OCI-LY7 (cell line): ENCODE measurements at regions not wholly inside any gene's neighbourhood (a gene's known extent, or its start where the extent isn't known, plus 50 kb on each side); places are given as distances from the start of the nearest gene placed in this dataset.
A peak's percentile ranks its signal among the peaks of the same experiment; 100 is the strongest.

Source experiments
- BruUV-seq: library from RNA; stranded (reverse); fragments of 400-500 nt; replicated peaks from 2 replicates; lab custom pipeline; 2021; lab: Mats Ljungman, UMichigan
- CTCF ChIA-PET: fragments of 300-600 bp; sonication (Branson Sonifier 250); formaldehyde crosslinking; loops from one replicate; lab custom pipeline; 2022; ENCODE audit warnings: antibody characterized with exemption; ENCODE audit not compliant: unreplicated experiment; lab: Charles Lee
- POLR2A ChIA-PET: fragments of 300-600 bp; sonication (Branson Sonifier 250); formaldehyde crosslinking; loops from one replicate; lab custom pipeline; 2022; ENCODE audit warnings: antibody characterized with exemption; lab: Charles Lee
- DNase-seq: peaks from one replicate; pipeline ENCODE4 v3.0.0-alpha.2; 2015; ENCODE audit warnings: low spot score
- H2AFZ ChIP-seq: fragments of 200-600 bp; sonication (generic), shearing (Covaris generic); 2 replicates; pipeline ENCODE4 v1.6.1; 2014; ENCODE audit warnings: mild to moderate bottlenecking, antibody characterized with exemption, low read length, moderate library complexity
- H3K27ac ChIP-seq: fragments of 200-600 bp; sonication (generic); 2 replicates; pipeline ENCODE4 v1.5.1; 2014; ENCODE audit warnings: mixed run types, low read depth, mild to moderate bottlenecking, moderate library complexity, low read length, inconsistent platforms; ENCODE audit not compliant: poor library complexity, severe bottlenecking
- H3K36me3 ChIP-seq: fragments of 200-600 bp; sonication (generic); 2 replicates; pipeline ENCODE4 v1.6.1; 2014; ENCODE audit warnings: mild to moderate bottlenecking, antibody characterized with exemption, low read length, moderate library complexity, mixed read lengths; ENCODE audit not compliant: insufficient read depth
- H3K4me1 ChIP-seq: fragments of 200-600 bp; sonication (generic); 2 replicates; pipeline ENCODE4 v1.5.1; 2014; ENCODE audit warnings: mild to moderate bottlenecking, low read length; ENCODE audit not compliant: insufficient read depth, poor library complexity, severe bottlenecking
- H3K4me2 ChIP-seq: fragments of 200-600 bp; sonication (generic); 2 replicates; pipeline ENCODE4 v1.6.1; 2014; ENCODE audit warnings: mild to moderate bottlenecking, low read length
- H3K4me3 ChIP-seq: fragments of 200-600 bp; sonication (generic); 2 replicates; pipeline ENCODE4 v1.5.1; 2014; ENCODE audit warnings: mild to moderate bottlenecking, low read depth, low read length; ENCODE audit not compliant: poor library complexity, severe bottlenecking
- H3K79me2 ChIP-seq: fragments of 200-600 bp; sonication (generic); 2 replicates; pipeline ENCODE4 v1.6.1; 2016; ENCODE audit warnings: low read depth, mild to moderate bottlenecking, low read length, moderate library complexity, mixed read lengths; ENCODE audit not compliant: insufficient read depth
- H3K9me2 ChIP-seq: fragments of 200-600 bp; sonication (generic); 2 replicates; pipeline ENCODE4 v1.6.1; 2016; ENCODE audit warnings: mild to moderate bottlenecking, low read length, mixed read lengths; ENCODE audit not compliant: insufficient read depth
- H3K9me3 ChIP-seq: fragments of 200-600 bp; sonication (generic); 2 replicates; pipeline ENCODE4 v1.6.1; 2014; ENCODE audit warnings: mild to moderate bottlenecking, mixed run types, low read length, mixed read lengths
- H4K20me1 ChIP-seq: fragments of 200-600 bp; sonication (generic); 2 replicates; pipeline ENCODE4 v1.6.1; 2014; ENCODE audit warnings: mild to moderate bottlenecking, antibody characterized with exemption, low read length, moderate library complexity, mixed read lengths; ENCODE audit not compliant: insufficient read depth
- CTCF ChIP-seq: fragments of 200-600 bp; sonication (generic); conservative IDR thresholded peaks from 2 replicates; pipeline ENCODE4 v1.5.1; 2014; ENCODE audit warnings: mild to moderate bottlenecking, antibody characterized with exemption, low read length, moderate library complexity, mixed read lengths
- EZH2phosphoT487 ChIP-seq: fragments of 200-600 bp; sonication (generic); IDR thresholded peaks from 2 replicates; pipeline ENCODE4 v1.6.1; 2018; ENCODE audit warnings: low read depth, borderline replicate concordance, mild to moderate bottlenecking, mixed run types, antibody characterized with exemption, low read length, moderate library complexity, mixed read lengths
- intact Hi-C: fragments of 100-400 bp; cut with micrococcal nuclease; formaldehyde crosslinking; loops from one replicate; pipeline ENCODE4 v1.10.0; 2022; ENCODE audit not compliant: unreplicated experiment

GRCh38 chr10:77712207-77712606, 74.6 kb upstream of the KCNMA1 start:
- no TSS peak for BruUV-seq
- no peaks in the 10 kb centered on the region for H3K79me2 ChIP-seq
- H3K27ac ChIP-seq, result no peak overlapping the region
- H3K9me3 ChIP-seq, result no peaks in the 10 kb centered on the region
- ChIA-PET POLR2A (interaction anchor here (0.6 kb wide), 1 partner anchor 585 kb away, joined by 3 read pairs; no protein-coding TSS in a partner anchor), CTCF (no interaction called here)
- no peaks in the 10 kb centered on the region for H3K9me2 ChIP-seq
- no peak overlapping the region for H3K4me3 ChIP-seq
- intact Hi-C loops, result no loop called here
- no peak overlapping the region for H2AFZ ChIP-seq
- DNase-seq, result no peak
- H3K36me3 ChIP-seq, result no peaks in the 10 kb centered on the region
- no peak overlapping the region for H3K4me2 ChIP-seq
- H4K20me1 ChIP-seq, result no peaks in the 10 kb centered on the region
- H3K4me1 ChIP-seq, result no peaks in the 10 kb centered on the region
- TF ChIP-seq CTCF, result no peak
- no peak for TF ChIP-seq EZH2phosphoT487

- H3K27ac ChIP-seq, result no peak overlapping the region
- POLR2A ChIA-PET, result no interaction called here
- H3K4me3 ChIP-seq, result no peak overlapping the region
- H3K4me1 ChIP-seq, result no peaks in the 10 kb centered on the region
- no peak for DNase-seq
- no peaks in the 10 kb centered on the region for H3K79me2 ChIP-seq
- BruUV-seq, result no TSS peak
- TF ChIP-seq EZH2phosphoT487, result no peak
- TF ChIP-seq CTCF, result peak; percentile 21
- no peaks in the 10 kb centered on the region for H3K9me3 ChIP-seq
- H3K4me2 ChIP-seq, result no peak overlapping the region
- no peak overlapping the region for H2AFZ ChIP-seq
- CTCF ChIA-PET, result no interaction called here
- intact Hi-C loops, result no loop called here
- no peaks in the 10 kb centered on the region for H3K36me3 ChIP-seq
- no peaks in the 10 kb centered on the region for H3K9me2 ChIP-seq
- H4K20me1 ChIP-seq, result no peaks in the 10 kb centered on the region
Observed at GRCh38 chr10:77711683-77712049, 74.1 kb upstream of the KCNMA1 start.

GRCh38 chr10:77710759-77711682, 73.4 kb upstream of the KCNMA1 start:
- ChIA-PET POLR2A (interaction anchor here (0.6 kb wide), 1 partner anchor 9 kb away, joined by 3 read pairs; no protein-coding TSS in a partner anchor), CTCF (interaction anchor here (0.5 kb wide), 1 partner anchor 30 kb away, joined by 3 read pairs; no protein-coding TSS in a partner anchor)
- BruUV-seq, result no TSS peak
- Histone ChIP-seq H3K79me2 (no peaks in the 10 kb centered on the region), H3K36me3 (no peaks in the 10 kb centered on the region), H3K4me3 (no peak overlapping the region), H3K9me2 (no peaks in the 10 kb centered on the region), H3K4me1 (no peaks in the 10 kb centered on the region), H3K9me3 (no peaks in the 10 kb centered on the region), H3K27ac (no peak overlapping the region), H3K4me2 (no peak overlapping the region), H4K20me1 (no peaks in the 10 kb centered on the region), H2AFZ (no peak overlapping the region)
- intact Hi-C loops, result no loop called here
- TF ChIP-seq EZH2phosphoT487, result no peak
- TF ChIP-seq CTCF, result peak; percentile 86
- DNase-seq, result peak; percentile 19
